Nephron progenitor cell (in vitro differentiated cells): ENCODE measurements at regions not wholly inside any gene's neighbourhood (a gene's known extent, or its start where the extent isn't known, plus 50 kb on each side); places are given as distances from the start of the nearest gene placed in this dataset.

Source experiments
- DNase-seq: peaks from one replicate; pipeline ENCODE4 v3.0.0; 2021
- H3K27ac Mint-ChIP-seq: 2 replicates; pipeline ENCODE4 v1.8.0; 2021; ENCODE audit warnings: mild to moderate bottlenecking, moderate library complexity, mixed read lengths
- H3K27me3 Mint-ChIP-seq: 2 replicates; pipeline ENCODE4 v1.8.0; 2021; ENCODE audit warnings: mild to moderate bottlenecking, low read depth, mixed read lengths; ENCODE audit not compliant: poor library complexity
- H3K36me3 Mint-ChIP-seq: 2 replicates; pipeline ENCODE4 v1.8.0; 2021; ENCODE audit warnings: low read depth, mixed read lengths
- H3K4me1 Mint-ChIP-seq: 2 replicates; pipeline ENCODE4 v1.8.0; 2021; ENCODE audit warnings: mixed read lengths
- H3K4me3 Mint-ChIP-seq: 2 replicates; pipeline ENCODE4 v1.8.0; 2021; ENCODE audit warnings: mild to moderate bottlenecking, moderate library complexity, mixed read lengths
- H3K9me3 Mint-ChIP-seq: 2 replicates; pipeline ENCODE4 v1.8.0; 2021; ENCODE audit warnings: mild to moderate bottlenecking, moderate library complexity, mixed read lengths
- TF ChIP-seq, protein P1 (sequence below): fragments of 200-600 bp; sonication (generic); IDR thresholded peaks from 2 replicates; pipeline ENCODE4 v1.5.0; 2021; ENCODE audit warnings: antibody characterized with exemption

DNA sequence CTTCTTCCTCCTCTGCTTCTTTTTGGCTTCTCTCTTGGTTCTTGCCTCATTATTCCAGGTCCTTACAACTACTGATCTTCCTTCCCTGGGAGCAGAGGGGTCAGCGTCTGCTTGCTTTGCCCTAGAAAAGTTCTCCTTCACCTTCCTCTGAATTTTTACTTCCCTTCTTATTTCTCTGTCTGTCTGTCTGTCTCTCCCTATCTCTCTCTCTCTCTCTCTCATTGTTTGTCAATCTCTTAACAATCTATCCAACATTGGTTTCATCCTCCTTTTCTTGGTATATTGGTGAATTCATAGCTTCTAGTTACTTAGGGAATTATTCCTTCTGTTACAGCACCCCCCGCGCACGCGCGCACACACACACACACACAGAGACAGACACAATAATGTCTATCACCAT is 559.1 kb downstream of the MN1 start:
- Mint-ChIP-seq H3K9me3 (no peaks in the 10 kb centered on the region), H3K27ac (no peak overlapping the region), H3K4me1 (peaks cover 84% of the 10 kb centered on the region)

DNA sequence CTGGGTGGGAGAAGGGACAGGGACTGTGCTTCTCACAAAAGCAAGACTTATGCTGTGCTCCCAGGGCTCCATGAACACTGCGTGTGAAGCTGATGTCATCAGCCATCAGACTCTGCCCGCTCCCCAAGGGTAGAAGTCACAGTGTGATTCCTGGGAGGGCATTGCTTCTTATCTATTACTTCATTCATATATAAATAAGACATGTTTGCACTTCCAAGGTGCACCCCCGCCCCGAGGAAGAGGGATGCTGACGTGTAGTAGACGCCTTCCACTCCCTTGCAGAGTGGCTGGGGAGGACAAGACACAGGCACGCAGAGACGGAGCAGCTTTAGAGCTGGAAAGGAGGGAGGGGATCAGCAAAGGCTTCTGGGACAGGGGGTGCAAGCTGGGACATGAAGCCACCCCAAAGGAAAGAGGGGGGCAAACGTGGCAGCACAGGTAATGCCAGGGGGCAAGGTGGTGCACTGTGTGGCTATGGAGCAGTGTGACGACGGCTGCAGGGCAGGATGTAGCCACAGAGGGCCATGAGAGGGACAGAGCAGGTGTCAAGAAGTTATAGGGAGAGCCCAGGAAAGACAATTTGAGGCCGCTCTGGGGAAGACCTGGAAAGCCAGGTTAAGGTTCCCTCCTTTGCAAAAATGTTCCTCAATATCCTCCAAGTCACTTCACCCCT is 558.5 kb downstream of the MN1 start:
- Mint-ChIP-seq H3K36me3 (no peaks in the 10 kb centered on the region), H3K27me3 (peaks cover 13% of the 10 kb centered on the region), H3K9me3 (no peaks in the 10 kb centered on the region), H3K27ac (no peak overlapping the region), H3K4me1 (peaks cover 86% of the 10 kb centered on the region), H3K4me3 (no peak overlapping the region)
- TF ChIP-seq, protein P1, sequence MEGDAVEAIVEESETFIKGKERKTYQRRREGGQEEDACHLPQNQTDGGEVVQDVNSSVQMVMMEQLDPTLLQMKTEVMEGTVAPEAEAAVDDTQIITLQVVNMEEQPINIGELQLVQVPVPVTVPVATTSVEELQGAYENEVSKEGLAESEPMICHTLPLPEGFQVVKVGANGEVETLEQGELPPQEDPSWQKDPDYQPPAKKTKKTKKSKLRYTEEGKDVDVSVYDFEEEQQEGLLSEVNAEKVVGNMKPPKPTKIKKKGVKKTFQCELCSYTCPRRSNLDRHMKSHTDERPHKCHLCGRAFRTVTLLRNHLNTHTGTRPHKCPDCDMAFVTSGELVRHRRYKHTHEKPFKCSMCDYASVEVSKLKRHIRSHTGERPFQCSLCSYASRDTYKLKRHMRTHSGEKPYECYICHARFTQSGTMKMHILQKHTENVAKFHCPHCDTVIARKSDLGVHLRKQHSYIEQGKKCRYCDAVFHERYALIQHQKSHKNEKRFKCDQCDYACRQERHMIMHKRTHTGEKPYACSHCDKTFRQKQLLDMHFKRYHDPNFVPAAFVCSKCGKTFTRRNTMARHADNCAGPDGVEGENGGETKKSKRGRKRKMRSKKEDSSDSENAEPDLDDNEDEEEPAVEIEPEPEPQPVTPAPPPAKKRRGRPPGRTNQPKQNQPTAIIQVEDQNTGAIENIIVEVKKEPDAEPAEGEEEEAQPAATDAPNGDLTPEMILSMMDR: no peak
- DNase-seq: no peak

More for the DNA sequence above, 559.1 kb downstream of the MN1 start:
- TF ChIP-seq, protein P1: no peak
- Mint-ChIP-seq H3K36me3 (no peaks in the 10 kb centered on the region), H3K4me3 (peak overlapping the region; percentile 5), H3K27me3 (peaks cover 13% of the 10 kb centered on the region)
- DNase-seq: no peak

DNA sequence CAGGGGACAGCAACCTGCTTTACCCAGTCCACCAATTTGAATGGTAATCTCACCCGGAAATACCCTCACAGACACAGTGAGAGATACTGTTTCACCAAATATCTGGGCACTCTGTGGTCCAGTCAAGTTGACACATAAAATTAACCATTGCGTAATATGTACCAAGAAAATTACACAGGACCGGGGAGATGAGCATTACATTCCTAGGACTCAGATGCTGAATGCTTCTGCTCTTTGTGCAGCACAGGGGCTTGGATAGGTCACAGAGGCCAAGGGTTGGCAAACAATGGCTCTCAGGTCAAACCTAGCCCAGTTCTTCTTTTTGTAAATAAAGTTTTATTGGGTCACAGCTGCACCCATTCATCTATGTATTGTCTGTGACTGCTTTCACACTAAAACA is 557.2 kb downstream of the MN1 start:
- Mint-ChIP-seq H3K4me1 (peaks cover 74% of the 10 kb centered on the region), H3K27ac (no peak overlapping the region), H3K9me3 (no peaks in the 10 kb centered on the region), H3K4me3 (no peak overlapping the region), H3K27me3 (peaks cover 19% of the 10 kb centered on the region), H3K36me3 (no peaks in the 10 kb centered on the region)
- DNase-seq: no peak
- TF ChIP-seq, protein P1: no peak

DNA sequence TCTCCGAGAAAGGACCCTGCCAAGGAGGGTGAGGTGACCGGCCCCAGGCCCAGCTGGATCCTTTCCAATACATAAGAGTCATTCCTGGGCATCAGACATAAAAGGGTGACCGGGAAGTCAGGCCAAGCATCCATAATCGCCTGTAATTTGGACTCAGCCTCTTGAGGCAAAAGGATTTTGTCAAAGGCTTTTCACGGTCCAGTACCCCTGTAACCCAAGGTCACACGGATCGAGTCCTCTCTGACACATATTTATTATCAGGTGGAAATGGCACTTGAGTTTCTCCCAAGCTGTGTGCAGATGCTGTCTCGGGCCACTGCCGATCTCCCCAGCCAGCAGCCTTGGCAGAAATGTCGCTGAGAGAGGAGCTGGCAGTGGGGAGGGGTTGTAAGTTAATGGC is 556.5 kb downstream of the MN1 start:
- H3K9me3 Mint-ChIP-seq: no peaks in the 10 kb centered on the region
- TF ChIP-seq, protein P1: no peak
- no peak overlapping the region for H3K27ac Mint-ChIP-seq
- no peak overlapping the region for H3K4me3 Mint-ChIP-seq
- peaks cover 15% of the 10 kb centered on the region for H3K27me3 Mint-ChIP-seq
- H3K36me3 Mint-ChIP-seq: no peaks in the 10 kb centered on the region
- DNase-seq: peak; percentile 56
- peaks cover 67% of the 10 kb centered on the region for H3K4me1 Mint-ChIP-seq

DNA sequence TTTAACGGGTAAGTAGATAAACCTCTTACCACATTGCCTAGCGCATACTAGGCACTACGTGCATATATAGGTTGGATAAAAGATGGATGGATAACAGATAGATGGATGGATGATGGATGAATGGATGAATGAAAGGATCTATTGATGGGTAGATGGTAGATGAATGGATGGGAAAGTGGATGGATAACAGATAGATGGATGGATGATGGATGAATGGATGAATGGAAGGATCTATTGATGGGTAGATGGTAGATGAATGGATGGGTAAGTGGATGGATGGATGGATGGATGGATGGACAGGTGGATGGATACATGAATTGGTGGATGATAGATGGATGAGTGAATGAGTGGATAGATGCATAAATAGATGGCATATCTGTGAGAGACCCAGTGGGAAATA is 555.0 kb downstream of the MN1 start:
- Mint-ChIP-seq H3K36me3 (no peaks in the 10 kb centered on the region), H3K27ac (peak overlapping the region; percentile 14), H3K27me3 (peaks cover 17% of the 10 kb centered on the region), H3K4me1 (peaks cover 63% of the 10 kb centered on the region), H3K4me3 (no peak overlapping the region), H3K9me3 (no peaks in the 10 kb centered on the region)
- DNase-seq: no peak
- TF ChIP-seq, protein P1: no peak
